ENCODE measurements at regions not wholly inside any gene's neighbourhood (a gene's known extent, or its start where the extent isn't known, plus 50 kb on each side); places are given as distances from the start of the nearest gene placed in this dataset.

- no peaks in the 10 kb centered on the region for H3K4me1 ChIP-seq
- TF ChIP-seq CTCF (IDR thresholded peaks at IDR 0.05), result no peak
- no peak for DNase-seq
- no peak overlapping the region for H3K27ac ChIP-seq
- no peaks in the 10 kb centered on the region for H3K27me3 ChIP-seq
- no peak overlapping the region for H3K4me3 ChIP-seq
- H3K9me3 ChIP-seq, result no peaks in the 10 kb centered on the region
- intact Hi-C loops (cut with DNase I), result no loop called here
- no peaks in the 10 kb centered on the region for H3K36me3 ChIP-seq
- no peak overlapping the region for H3K9ac ChIP-seq (ENCODE audit: low read depth in 2 of 2, low read length in 2 of 2)
These were observed 110.1 kb upstream of the GPBP1 start for GRCh38 chr5:57063773-57064172.

GRCh38 chr5:57066924-57067596 lies 106.8 kb upstream of the GPBP1 start:
- Histone ChIP-seq H3K4me1 (no peaks in the 10 kb centered on the region), H3K4me3 (no peak overlapping the region), H3K36me3 (no peaks in the 10 kb centered on the region), H3K9ac (ENCODE audit: low read depth in 2 of 2, low read length in 2 of 2) (no peak overlapping the region), H3K27ac (no peak overlapping the region), H3K9me3 (no peaks in the 10 kb centered on the region), H3K27me3 (no peaks in the 10 kb centered on the region)
- DNase-seq, result no peak
- no peak for TF ChIP-seq CTCF (IDR thresholded peaks at IDR 0.05)
- intact Hi-C loops (cut with DNase I), result no loop called here

- no peaks in the 10 kb centered on the region for H3K27me3 ChIP-seq
- H3K36me3 ChIP-seq, result no peaks in the 10 kb centered on the region
- H3K9me3 ChIP-seq, result no peaks in the 10 kb centered on the region
- no peak overlapping the region for H3K4me3 ChIP-seq
- H3K9ac ChIP-seq (ENCODE audit: low read depth in 2 of 2, low read length in 2 of 2), result no peak overlapping the region
- no peak for TF ChIP-seq CTCF (IDR thresholded peaks at IDR 0.05)
- no peak for DNase-seq
- no peaks in the 10 kb centered on the region for H3K4me1 ChIP-seq
- intact Hi-C loops (cut with DNase I), result no loop called here
- H3K27ac ChIP-seq, result no peak overlapping the region
These were observed 106.3 kb upstream of the GPBP1 start for GRCh38 chr5:57067597-57067924.

- Histone ChIP-seq H3K9ac (ENCODE audit: low read depth in 2 of 2, low read length in 2 of 2) (no peak overlapping the region), H3K27ac (no peak overlapping the region), H3K9me3 (no peaks in the 10 kb centered on the region), H3K27me3 (no peaks in the 10 kb centered on the region), H3K4me1 (no peaks in the 10 kb centered on the region), H3K4me3 (no peak overlapping the region), H3K36me3 (no peaks in the 10 kb centered on the region)
- no peak for DNase-seq
- intact Hi-C loops (cut with DNase I), result no loop called here
- TF ChIP-seq CTCF (IDR thresholded peaks at IDR 0.05), result no peak
These were observed 104.6 kb upstream of the GPBP1 start for GRCh38 chr5:57069115-57069835.

GRCh38 chr5:57072218-57072892 lies 101.5 kb upstream of the GPBP1 start:
- H3K9me3 ChIP-seq, result no peaks in the 10 kb centered on the region
- no peak overlapping the region for H3K27ac ChIP-seq
- no peaks in the 10 kb centered on the region for H3K27me3 ChIP-seq
- TF ChIP-seq CTCF (IDR thresholded peaks at IDR 0.05), result no peak
- intact Hi-C loops (cut with DNase I), result no loop called here
- no peak for DNase-seq
- H3K36me3 ChIP-seq, result no peaks in the 10 kb centered on the region
- no peak overlapping the region for H3K9ac ChIP-seq (ENCODE audit: low read depth in 2 of 2, low read length in 2 of 2)
- no peaks in the 10 kb centered on the region for H3K4me1 ChIP-seq
- H3K4me3 ChIP-seq, result no peak overlapping the region
